ENCODE measurements at regions not wholly inside any gene's neighbourhood (a gene's known extent, or its start where the extent isn't known, plus 50 kb on each side); places are given as distances from the start of the nearest gene placed in this dataset.
"Not testable (repeated sequence)": the region's sequence is repeated elsewhere in the genome, so short reads cannot be mapped to it uniquely, and the experiment has no call there.

GRCh38 chr1:38486085-38486484 is 373.5 kb downstream of the RRAGC start:
- no peak overlapping the region for H3K4me3 ChIP-seq (ENCODE audit: low read depth, low read length)
- TF ChIP-seq CTCF (IDR thresholded peaks at IDR 0.05; ENCODE audit: control insufficient read depth, extremely low read depth, insufficient read depth) = no peak
- DNase-seq (ENCODE audit: low read depth) = no peak

- no peak for DNase-seq (ENCODE audit: low read depth)
- no peak for TF ChIP-seq CTCF (IDR thresholded peaks at IDR 0.05; ENCODE audit: control insufficient read depth, extremely low read depth, insufficient read depth)
- H3K4me3 ChIP-seq (ENCODE audit: low read depth, low read length) = no peak overlapping the region
These were observed 377.4 kb downstream of the RRAGC start for GRCh38 chr1:38481871-38482826.

- H3K4me3 ChIP-seq (ENCODE audit: low read depth, low read length); DNase-seq (ENCODE audit: low read depth): not testable (repeated sequence)
These were observed 379.9 kb downstream of the RRAGC start for GRCh38 chr1:38479662-38480061.

GRCh38 chr1:38477811-38478210 is 381.8 kb downstream of the RRAGC start:
- no peak overlapping the region for H3K4me3 ChIP-seq (ENCODE audit: low read depth, low read length)
- no peak for DNase-seq (ENCODE audit: low read depth)
- TF ChIP-seq CTCF (IDR thresholded peaks at IDR 0.05; ENCODE audit: control insufficient read depth, extremely low read depth, insufficient read depth) = no peak

- no peak for TF ChIP-seq CTCF (IDR thresholded peaks at IDR 0.05; ENCODE audit: control insufficient read depth, extremely low read depth, insufficient read depth)
- H3K4me3 ChIP-seq (ENCODE audit: low read depth, low read length) = no peak overlapping the region
- no peak for DNase-seq (ENCODE audit: low read depth)
These were observed 382.8 kb downstream of the RRAGC start for GRCh38 chr1:38476850-38477178.

- no peak overlapping the region for H3K4me3 ChIP-seq (ENCODE audit: low read depth, low read length)
- no peak for TF ChIP-seq CTCF (IDR thresholded peaks at IDR 0.05; ENCODE audit: control insufficient read depth, extremely low read depth, insufficient read depth)
- DNase-seq (ENCODE audit: low read depth) = no peak
These were observed 383.3 kb downstream of the RRAGC start for GRCh38 chr1:38476111-38476849.

GRCh38 chr1:38475624-38476005 is 384.0 kb downstream of the RRAGC start:
- H3K4me3 ChIP-seq (ENCODE audit: low read depth, low read length) = no peak overlapping the region
- no peak for DNase-seq (ENCODE audit: low read depth)
- no peak for TF ChIP-seq CTCF (IDR thresholded peaks at IDR 0.05; ENCODE audit: control insufficient read depth, extremely low read depth, insufficient read depth)
